Type B pancreatic cell (in vitro differentiated cells): ENCODE measurements at regions not wholly inside any gene's neighbourhood (a gene's known extent, or its start where the extent isn't known, plus 50 kb on each side); places are given as distances from the start of the nearest gene placed in this dataset.

Source experiments
- DNase-seq: peaks from one replicate; pipeline ENCODE4 v3.0.0; 2021; ENCODE audit warnings: mixed read lengths; ENCODE audit not compliant: unreplicated experiment; ENCODE audit errors: extremely low spot score
- H3K27ac Mint-ChIP-seq: 2 replicates; pipeline ENCODE4 v1.8.0; 2021; ENCODE audit warnings: mild to moderate bottlenecking, mixed read lengths
- H3K27me3 Mint-ChIP-seq: 2 replicates; pipeline ENCODE4 v1.8.0; 2021; ENCODE audit warnings: mixed read lengths
- H3K36me3 Mint-ChIP-seq: 2 replicates; pipeline ENCODE4 v1.8.0; 2021; ENCODE audit warnings: mixed read lengths
- H3K4me1 Mint-ChIP-seq: one replicate; pipeline ENCODE4 v1.8.0; 2021; ENCODE audit warnings: mixed read lengths; ENCODE audit not compliant: unreplicated experiment
- H3K4me3 Mint-ChIP-seq: 2 replicates; pipeline ENCODE4 v1.8.0; 2021; ENCODE audit warnings: mild to moderate bottlenecking, mixed read lengths
- H3K9me3 Mint-ChIP-seq: 2 replicates; pipeline ENCODE4 v1.8.0; 2021; ENCODE audit warnings: mixed read lengths
- TF ChIP-seq, protein P1 (sequence below): fragments of 200-600 bp; sonication (generic); conservative IDR thresholded peaks from 2 replicates; pipeline ENCODE4 v1.5.0; 2021; ENCODE audit warnings: antibody characterized with exemption, mild to moderate bottlenecking

DNA sequence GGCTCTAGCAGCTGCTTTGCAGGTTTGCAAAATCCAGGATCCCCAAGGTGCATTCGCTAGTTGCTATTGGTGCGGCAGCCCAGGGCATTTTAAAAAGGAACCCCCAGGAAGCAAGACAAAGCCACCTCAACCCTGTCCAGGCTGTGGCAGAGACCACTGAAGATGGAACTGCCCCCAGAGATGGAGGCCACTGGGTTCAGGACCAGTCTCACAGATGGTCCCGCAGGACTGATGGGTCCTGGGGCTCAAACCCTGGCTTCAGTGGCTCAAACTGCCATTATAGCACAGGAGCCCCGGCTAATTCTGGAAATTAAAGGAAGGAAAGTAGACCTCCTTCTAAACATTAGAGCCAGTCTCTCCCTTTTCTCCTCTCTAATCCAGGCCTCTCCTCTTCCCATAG is 79.8 kb upstream of the TSPAN11 start:
- Mint-ChIP-seq H3K27ac (no peak overlapping the region), H3K9me3 (no peaks in the 10 kb centered on the region)
- peak; percentile 47 for DNase-seq

GRCh38 chr12:30845676-30846075 is 80.9 kb upstream of the TSPAN11 start:
- Mint-ChIP-seq H3K27me3 (peaks cover 46% of the 10 kb centered on the region), H3K4me3 (no peak overlapping the region), H3K36me3 (no peaks in the 10 kb centered on the region), H3K4me1 (no peaks in the 10 kb centered on the region), H3K27ac (no peak overlapping the region), H3K9me3 (no peaks in the 10 kb centered on the region)
- no peak for DNase-seq
- TF ChIP-seq, protein P1, sequence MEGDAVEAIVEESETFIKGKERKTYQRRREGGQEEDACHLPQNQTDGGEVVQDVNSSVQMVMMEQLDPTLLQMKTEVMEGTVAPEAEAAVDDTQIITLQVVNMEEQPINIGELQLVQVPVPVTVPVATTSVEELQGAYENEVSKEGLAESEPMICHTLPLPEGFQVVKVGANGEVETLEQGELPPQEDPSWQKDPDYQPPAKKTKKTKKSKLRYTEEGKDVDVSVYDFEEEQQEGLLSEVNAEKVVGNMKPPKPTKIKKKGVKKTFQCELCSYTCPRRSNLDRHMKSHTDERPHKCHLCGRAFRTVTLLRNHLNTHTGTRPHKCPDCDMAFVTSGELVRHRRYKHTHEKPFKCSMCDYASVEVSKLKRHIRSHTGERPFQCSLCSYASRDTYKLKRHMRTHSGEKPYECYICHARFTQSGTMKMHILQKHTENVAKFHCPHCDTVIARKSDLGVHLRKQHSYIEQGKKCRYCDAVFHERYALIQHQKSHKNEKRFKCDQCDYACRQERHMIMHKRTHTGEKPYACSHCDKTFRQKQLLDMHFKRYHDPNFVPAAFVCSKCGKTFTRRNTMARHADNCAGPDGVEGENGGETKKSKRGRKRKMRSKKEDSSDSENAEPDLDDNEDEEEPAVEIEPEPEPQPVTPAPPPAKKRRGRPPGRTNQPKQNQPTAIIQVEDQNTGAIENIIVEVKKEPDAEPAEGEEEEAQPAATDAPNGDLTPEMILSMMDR, result no peak

More for the DNA sequence above, 79.8 kb upstream of the TSPAN11 start:
- Mint-ChIP-seq H3K27me3 (peaks cover 43% of the 10 kb centered on the region), H3K36me3 (no peaks in the 10 kb centered on the region), H3K4me1 (peaks cover 4% of the 10 kb centered on the region), H3K4me3 (no peak overlapping the region)
- TF ChIP-seq, protein P1, result no peak

DNA sequence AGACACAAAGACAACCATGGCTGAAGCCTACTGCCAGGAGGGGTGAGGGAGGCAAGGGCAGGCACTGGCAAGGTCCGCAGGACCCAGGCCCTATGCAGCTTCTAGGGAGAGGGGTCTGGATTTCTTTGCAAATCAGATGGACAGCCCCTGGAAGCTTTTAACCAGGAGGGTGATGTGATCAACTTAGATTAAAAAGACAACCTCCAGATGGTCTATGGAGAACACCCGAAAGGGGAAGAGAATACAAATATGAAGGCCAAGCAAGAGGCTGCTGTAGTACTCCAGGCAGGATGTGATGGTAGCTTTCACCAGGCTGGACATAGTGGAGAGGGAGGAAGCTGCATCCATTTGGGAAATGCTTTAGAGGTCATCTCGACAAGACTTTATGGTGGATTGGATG is 83.3 kb upstream of the TSPAN11 start:
- H3K4me3 Mint-ChIP-seq, result no peak overlapping the region
- H3K9me3 Mint-ChIP-seq, result no peaks in the 10 kb centered on the region
- no peak for DNase-seq
- TF ChIP-seq, protein P1, result no peak
- H3K36me3 Mint-ChIP-seq, result no peaks in the 10 kb centered on the region
- no peaks in the 10 kb centered on the region for H3K4me1 Mint-ChIP-seq
- no peak overlapping the region for H3K27ac Mint-ChIP-seq
- H3K27me3 Mint-ChIP-seq, result peaks cover 45% of the 10 kb centered on the region

GRCh38 chr12:30840715-30841114 is 85.8 kb upstream of the TSPAN11 start:
- Mint-ChIP-seq H3K4me1 (no peaks in the 10 kb centered on the region), H3K36me3 (no peaks in the 10 kb centered on the region), H3K4me3 (no peak overlapping the region), H3K27me3 (peaks cover 57% of the 10 kb centered on the region), H3K27ac (no peak overlapping the region), H3K9me3 (no peaks in the 10 kb centered on the region)
- TF ChIP-seq, protein P1, result no peak
- DNase-seq, result no peak

GRCh38 chr12:30839643-30840220 is 85.0 kb upstream of the CAPRIN2 start:
- H3K27ac Mint-ChIP-seq, result no peak overlapping the region
- DNase-seq, result no peak
- no peaks in the 10 kb centered on the region for H3K4me1 Mint-ChIP-seq
- H3K27me3 Mint-ChIP-seq, result peaks cover 67% of the 10 kb centered on the region
- no peaks in the 10 kb centered on the region for H3K36me3 Mint-ChIP-seq
- H3K4me3 Mint-ChIP-seq, result no peak overlapping the region
- no peaks in the 10 kb centered on the region for H3K9me3 Mint-ChIP-seq
- TF ChIP-seq, protein P1, result no peak

GRCh38 chr12:30837595-30837994 is 82.8 kb upstream of the CAPRIN2 start:
- H3K27me3 Mint-ChIP-seq, result peaks cover 60% of the 10 kb centered on the region
- H3K4me3 Mint-ChIP-seq, result no peak overlapping the region
- no peak for DNase-seq
- TF ChIP-seq, protein P1, result no peak
- H3K4me1 Mint-ChIP-seq, result no peaks in the 10 kb centered on the region
- H3K9me3 Mint-ChIP-seq, result no peaks in the 10 kb centered on the region
- no peaks in the 10 kb centered on the region for H3K36me3 Mint-ChIP-seq
- H3K27ac Mint-ChIP-seq, result no peak overlapping the region
